Endothelial cell of umbilical vein (primary cell): ENCODE measurements at regions not wholly inside any gene's neighbourhood (a gene's known extent, or its start where the extent isn't known, plus 50 kb on each side); places are given as distances from the start of the nearest gene placed in this dataset.

ENCODE experiments used
- BruUV-seq: library from RNA; stranded (reverse); fragments of 400-500 nt; replicated peaks from 2 replicates; lab custom pipeline; 2021; lab: Mats Ljungman, UMichigan
- CTCF ChIA-PET: fragments of 300-600, 350-600 bp; sonication (Branson Sonifier 250); formaldehyde crosslinking; loops from one replicate; lab custom pipeline; 2021; ENCODE audit warnings: antibody characterized with exemption, inconsistent platforms; lab: Charles Lee
- POLR2A ChIA-PET: fragments of 300-600, 350-600 bp; sonication (Branson Sonifier 250); formaldehyde crosslinking; loops from one replicate; lab custom pipeline; 2021; ENCODE audit warnings: antibody characterized with exemption, inconsistent platforms; lab: Charles Lee
- DNase-seq: peaks from one replicate; pipeline ENCODE4 v3.0.0-alpha.2; 2011; ENCODE audit warnings: low read depth, low spot score
- FAIRE-seq: peaks from 2 replicates; lab custom pipeline; 2011; peaks lifted over from hg19 to GRCh38; lab: Jason Lieb, UNC
- H2AFZ ChIP-seq: 2 replicates; pipeline ENCODE4 v1.6.0; 2012; ENCODE audit warnings: low read depth, low read length, control low read depth, inconsistent platforms
- H3K27ac ChIP-seq: 2 replicates; pipeline ENCODE4 v1.5.1; 2011; ENCODE audit warnings: low read depth, mild to moderate bottlenecking, control low read depth, low read length, moderate library complexity; ENCODE audit not compliant: insufficient read depth
- H3K27me3 ChIP-seq, 2 experiments: 2 replicates each; pipeline versions ENCODE4 v1.6.0 to v1.6.1; 2011; ENCODE audit warnings: low read length in 2 of 2, mixed read lengths in 1 of 2; ENCODE audit not compliant: control insufficient read depth in 2 of 2, insufficient read depth in 2 of 2
- H3K36me3 ChIP-seq, 2 experiments: 2 replicates in 1 of 2; 3 replicates in 1 of 2; pipeline ENCODE4 v1.5.1; 2011; ENCODE audit warnings: low read length in 2 of 2, mild to moderate bottlenecking in 1 of 2, moderate library complexity in 1 of 2; ENCODE audit not compliant: control insufficient read depth in 2 of 2, insufficient read depth in 2 of 2; ENCODE audit errors: extremely low read depth in 1 of 2
- H3K4me1 ChIP-seq: 3 replicates; pipeline ENCODE4 v1.5.1; 2011; ENCODE audit warnings: mild to moderate bottlenecking, low read length; ENCODE audit not compliant: control insufficient read depth, insufficient read depth; ENCODE audit errors: extremely low read depth
- H3K4me2 ChIP-seq: 2 replicates; pipeline ENCODE4 v1.6.1; 2011; ENCODE audit warnings: low read length, control low read depth, mixed read lengths; ENCODE audit not compliant: insufficient read depth
- H3K4me3 ChIP-seq, 3 experiments: fragments of 200-600 bp in 1 of 3; sonication (generic), shearing (Covaris generic) in 1 of 3; replicated peaks in 1 of 3; 2 replicates each; pipeline ENCODE4 v1.5.1; 2011 to 2016; ENCODE audit warnings: control low read depth in 3 of 3, low read length in 3 of 3, mild to moderate bottlenecking in 2 of 3, inconsistent platforms in 1 of 3, low read depth in 1 of 3, moderate library complexity in 1 of 3; ENCODE audit not compliant: insufficient read depth in 1 of 3
- H3K79me2 ChIP-seq: 2 replicates; pipeline ENCODE4 v1.6.0; 2012; ENCODE audit warnings: low read length, inconsistent platforms; ENCODE audit not compliant: control insufficient read depth, insufficient read depth
- H3K9ac ChIP-seq: replicated peaks from 2 replicates; pipeline ENCODE3; 2011; ENCODE audit warnings: low read length, control low read depth; ENCODE audit not compliant: insufficient read depth; ENCODE audit errors: extremely low read depth
- H3K9me1 ChIP-seq: replicated peaks from 3 replicates; pipeline ENCODE4 v1.6.0; 2011; ENCODE audit warnings: mild to moderate bottlenecking, low read length; ENCODE audit not compliant: control insufficient read depth, insufficient read depth; ENCODE audit errors: extremely low read depth
- H3K9me3 ChIP-seq: replicated peaks from 2 replicates; pipeline ENCODE4 v1.5.1; 2012; ENCODE audit warnings: low read length, inconsistent platforms; ENCODE audit not compliant: control insufficient read depth, insufficient read depth
- H4K20me1 ChIP-seq: replicated peaks from 2 replicates; pipeline ENCODE3; 2011; ENCODE audit warnings: mild to moderate bottlenecking, low read length; ENCODE audit not compliant: control insufficient read depth, insufficient read depth; ENCODE audit errors: extremely low read depth
- CTCF ChIP-seq, 2 donors: IDR thresholded peaks; 1 replicate in 1 of 2; 2 replicates in 1 of 2; pipeline ENCODE4 v1.5.1; 2011; ENCODE audit warnings: low read length in 2 of 2, mild to moderate bottlenecking in 2 of 2, moderate library complexity in 2 of 2, control low read depth in 1 of 2, inconsistent platforms in 1 of 2, low read depth in 1 of 2; ENCODE audit not compliant: insufficient read depth in 1 of 2; ENCODE audit errors: extremely low read depth in 1 of 2
- EZH2 ChIP-seq: IDR thresholded peaks from 2 replicates; pipeline ENCODE4 v1.6.1; 2012; ENCODE audit warnings: borderline replicate concordance, low read depth, mild to moderate bottlenecking, moderate library complexity, low read length, inconsistent platforms; ENCODE audit not compliant: severe bottlenecking
- FOS ChIP-seq: IDR thresholded peaks from 2 replicates; pipeline ENCODE4 v1.6.1; 2011; ENCODE audit warnings: mild to moderate bottlenecking, low read length, moderate library complexity, borderline replicate concordance; ENCODE audit not compliant: insufficient read depth
- GATA2 ChIP-seq: IDR thresholded peaks from 2 replicates; pipeline ENCODE4 v1.7.0; 2011; ENCODE audit warnings: low read depth, mild to moderate bottlenecking, moderate library complexity, mixed read lengths, low read length; ENCODE audit not compliant: insufficient read length, insufficient read depth
- JUN ChIP-seq: IDR thresholded peaks from 2 replicates; pipeline ENCODE4 v1.6.1; 2011; ENCODE audit warnings: borderline replicate concordance, low read depth; ENCODE audit not compliant: insufficient read length, insufficient read depth
- MYC ChIP-seq: IDR thresholded peaks from one replicate; pipeline ENCODE4 v1.6.1; 2011; ENCODE audit warnings: mild to moderate bottlenecking, low read depth, low read length
- POLR2A ChIP-seq: IDR thresholded peaks from 2 replicates; pipeline ENCODE4 v1.6.1; 2012; ENCODE audit warnings: low read depth, mild to moderate bottlenecking, control low read depth, low read length
- POLR2AphosphoS5 ChIP-seq: IDR thresholded peaks from 2 replicates; pipeline ENCODE4 v1.6.1; 2012; ENCODE audit warnings: low read depth, mild to moderate bottlenecking, control low read depth, low read length, moderate library complexity; ENCODE audit not compliant: insufficient read depth
- dilution Hi-C: fragments of 300-500 bp; cut with MboI; formaldehyde crosslinking; loops from one replicate; pipeline ENCODE4 v1.15.0; 2019; ENCODE audit warnings: low sequenced_read_pairs; ENCODE audit not compliant: extremely low pct_ligation_motif_present
- intact Hi-C: fragments of 100-400 bp; cut with micrococcal nuclease; formaldehyde crosslinking; loops from one replicate; pipeline ENCODE4 v1.10.0; 2022
- TF ChIP-seq, protein P1 (sequence below): IDR thresholded peaks from 2 replicates; pipeline ENCODE4 v1.6.1; 2011; ENCODE audit not compliant: insufficient read depth, insufficient read length

GRCh38 chr3:115321400-115321805, 174.3 kb upstream of the ZBTB20 start:
- Histone ChIP-seq H3K4me1 (peaks cover 13% of the 10 kb centered on the region), H3K9me3 (no peaks in the 10 kb centered on the region), H4K20me1 (no peaks in the 10 kb centered on the region), H3K79me2 (no peaks in the 10 kb centered on the region), H2AFZ (no peak overlapping the region), H3K9ac (no peak overlapping the region), H3K36me3 (no peaks in the 10 kb centered on the region), H3K27me3 (no peaks in the 10 kb centered on the region), H3K9me1 (no peaks in the 10 kb centered on the region), H3K27ac (no peak overlapping the region), H3K4me2 (peak overlapping the region; percentile 45), H3K4me3 (no peak overlapping the region)
- no TSS peak for BruUV-seq
- TF ChIP-seq FOS (peak; percentile 43), MYC (no peak), CTCF (IDR thresholded peaks at IDR 0.05; ENCODE audit: extremely low read depth in 1 of 2, insufficient read depth in 1 of 2, low read depth in 1 of 2, low read length in 2 of 2) (no peak), EZH2 (no peak), JUN (peak; percentile 63), POLR2A (no peak), POLR2AphosphoS5 (peak; percentile 43), GATA2 (peak; percentile 70)
- TF ChIP-seq, protein P1, sequence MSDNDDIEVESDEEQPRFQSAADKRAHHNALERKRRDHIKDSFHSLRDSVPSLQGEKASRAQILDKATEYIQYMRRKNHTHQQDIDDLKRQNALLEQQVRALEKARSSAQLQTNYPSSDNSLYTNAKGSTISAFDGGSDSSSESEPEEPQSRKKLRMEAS = no peak
- POLR2A ChIA-PET = no interaction called here
- intact Hi-C loops = loop anchor here (5.0 kb wide), 1 partner anchor 74 kb away; no protein-coding TSS in a partner anchor
- DNase-seq (peak; percentile 68), FAIRE-seq (peak; percentile 88)
- dilution Hi-C loops = no loop called here
- CTCF ChIA-PET = no interaction called here
